ENCODE measurements at regions not wholly inside any gene's neighbourhood (a gene's known extent, or its start where the extent isn't known, plus 50 kb on each side); places are given as distances from the start of the nearest gene placed in this dataset.

DNA sequence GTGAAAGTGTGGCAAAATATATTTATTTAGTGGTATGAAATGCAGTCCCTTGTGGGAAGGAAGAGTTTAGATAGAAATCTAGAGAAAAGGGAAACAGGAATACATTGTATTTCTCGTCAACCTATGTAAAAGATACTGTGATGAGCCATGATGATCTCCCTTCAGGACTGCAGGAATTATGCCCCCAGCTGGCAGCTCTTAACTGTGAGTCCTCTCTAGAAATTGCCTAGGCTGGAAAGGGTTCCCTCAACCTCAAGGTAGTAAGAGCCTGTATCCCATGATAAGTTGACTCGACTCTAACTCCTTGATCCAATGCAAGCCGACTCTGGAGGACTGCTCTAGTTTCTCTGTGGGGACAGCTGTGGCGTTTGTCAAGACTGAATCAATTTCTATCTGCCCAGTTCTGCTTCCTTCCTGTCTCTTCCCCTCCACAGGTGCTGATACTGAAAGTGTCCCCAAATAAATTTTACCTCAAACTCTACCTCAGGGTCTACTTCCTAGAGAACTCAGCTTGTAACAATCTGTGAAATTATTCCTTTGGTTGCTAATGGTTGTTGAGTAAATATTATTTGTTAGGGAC lies 897.3 kb downstream of the METTL15 start:
- TF ChIP-seq YY1 (IDR thresholded peaks at IDR 0.05; ENCODE audit: insufficient read depth, insufficient read length) = no peak
- no peak for TF ChIP-seq ZNF274 (IDR thresholded peaks at IDR 0.05; ENCODE audit: low read depth, low read length)

Measured in NT2/D1 (cell line).